GM12873 (cell line): ENCODE measurements at regions not wholly inside any gene's neighbourhood (a gene's known extent, or its start where the extent isn't known, plus 50 kb on each side); places are given as distances from the start of the nearest gene placed in this dataset.

Experiments
- CTCF ChIP-seq: IDR thresholded peaks from 2 replicates; pipeline ENCODE4 v1.5.1; 2012; ENCODE audit warnings: low read depth, mild to moderate bottlenecking, moderate library complexity, low read length, control low read depth; ENCODE audit not compliant: insufficient read depth; ENCODE audit errors: missing control alignments

GRCh38 chr5:91291628-91292569 lies 91.2 kb downstream of the ARRDC3 start:
- TF ChIP-seq CTCF: no peak

GRCh38 chr5:91288118-91288916 lies 94.8 kb downstream of the ARRDC3 start:
- no peak for TF ChIP-seq CTCF

- TF ChIP-seq CTCF: no peak
Observed at GRCh38 chr5:91283899-91284298, 99.2 kb downstream of the ARRDC3 start.

GRCh38 chr5:91283326-91283725 lies 99.8 kb downstream of the ARRDC3 start:
- TF ChIP-seq CTCF: no peak

- no peak for TF ChIP-seq CTCF
Observed at GRCh38 chr5:91282210-91282609, 100.9 kb downstream of the ARRDC3 start.

- no peak for TF ChIP-seq CTCF
Observed at GRCh38 chr5:91281401-91281800, 101.7 kb downstream of the ARRDC3 start.

- TF ChIP-seq CTCF: no peak
Observed at GRCh38 chr5:91280362-91281269, 102.5 kb downstream of the ARRDC3 start.
